GM21786 (cell line): ENCODE measurements at regions not wholly inside any gene's neighbourhood (a gene's known extent, or its start where the extent isn't known, plus 50 kb on each side); places are given as distances from the start of the nearest gene placed in this dataset.

ENCODE experiments used
- ATAC-seq: cut with Tn5 transposase; IDR thresholded peaks from one replicate; pipeline ENCODE4 v1.9.1; 2021; ENCODE audit not compliant: unreplicated experiment

- ATAC-seq, result no peak
These were observed 695.7 kb upstream of the NECTIN3 start for GRCh38 chr3:110375751-110376518.

GRCh38 chr3:110378481-110378880 is 693.1 kb upstream of the NECTIN3 start:
- ATAC-seq, result no peak

GRCh38 chr3:110381992-110382391 is 689.6 kb upstream of the NECTIN3 start:
- no peak for ATAC-seq

DNA sequence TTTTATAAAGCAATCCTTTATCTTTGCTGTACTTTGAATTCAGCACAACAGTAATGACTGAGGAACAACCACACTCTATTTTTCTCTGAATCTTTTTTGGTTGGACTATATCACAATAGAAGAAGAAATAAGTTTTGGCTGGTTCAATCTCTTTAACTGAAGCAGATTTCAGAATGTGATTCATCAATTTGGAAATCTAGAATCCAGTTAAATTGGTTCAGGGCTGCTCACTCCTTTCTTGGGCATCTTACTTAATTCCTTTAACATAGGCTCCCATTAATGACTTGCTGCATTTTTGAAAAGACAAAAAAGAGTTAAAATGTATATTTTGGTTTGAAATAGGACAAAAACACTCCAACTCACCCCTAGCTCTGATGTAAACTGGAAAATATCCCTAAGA is 688.3 kb upstream of the NECTIN3 start:
- no peak for ATAC-seq

- no peak for ATAC-seq
These were observed 687.0 kb upstream of the NECTIN3 start for GRCh38 chr3:110384601-110385000.

GRCh38 chr3:110389005-110389404 is 682.6 kb upstream of the NECTIN3 start:
- no peak for ATAC-seq

- ATAC-seq, result no peak
These were observed 681.2 kb upstream of the NECTIN3 start for GRCh38 chr3:110390372-110390771.

- no peak for ATAC-seq
These were observed 680.6 kb upstream of the NECTIN3 start for GRCh38 chr3:110391042-110391441.

DNA sequence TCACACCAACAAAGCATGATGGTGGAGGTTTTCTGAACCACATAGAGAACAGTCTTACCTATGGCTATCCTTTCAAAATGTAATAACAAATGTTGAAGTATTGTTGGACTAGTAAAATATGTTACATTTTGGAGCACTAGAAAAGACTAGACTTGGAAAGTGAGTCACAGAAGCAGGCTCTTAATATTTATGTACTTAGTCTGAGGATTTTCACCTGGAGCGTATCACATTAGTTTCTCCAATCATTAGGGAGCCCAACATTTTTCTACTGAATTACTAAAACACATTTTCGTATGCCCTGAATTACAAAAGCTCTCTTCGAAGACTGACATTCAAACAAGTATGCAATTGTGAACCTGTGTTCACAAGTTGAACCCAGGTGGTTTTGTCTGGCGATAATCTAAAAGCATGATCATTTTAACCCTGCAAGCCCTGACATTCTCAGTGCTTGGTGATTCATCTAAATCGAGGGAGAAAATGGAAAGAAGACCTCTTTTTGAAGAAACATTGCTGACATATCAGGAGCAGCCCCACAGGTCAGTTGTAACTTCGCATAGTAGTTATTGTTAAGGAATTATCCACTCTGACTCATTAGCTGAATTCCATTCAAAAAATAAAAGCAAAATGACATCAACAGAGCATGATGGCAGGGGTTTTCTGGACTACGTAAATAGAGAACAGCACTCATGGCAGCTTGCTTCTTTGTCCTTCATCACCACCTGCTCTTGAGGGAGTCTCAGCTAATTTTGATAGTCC is 679.8 kb upstream of the NECTIN3 start:
- no peak for ATAC-seq

DNA sequence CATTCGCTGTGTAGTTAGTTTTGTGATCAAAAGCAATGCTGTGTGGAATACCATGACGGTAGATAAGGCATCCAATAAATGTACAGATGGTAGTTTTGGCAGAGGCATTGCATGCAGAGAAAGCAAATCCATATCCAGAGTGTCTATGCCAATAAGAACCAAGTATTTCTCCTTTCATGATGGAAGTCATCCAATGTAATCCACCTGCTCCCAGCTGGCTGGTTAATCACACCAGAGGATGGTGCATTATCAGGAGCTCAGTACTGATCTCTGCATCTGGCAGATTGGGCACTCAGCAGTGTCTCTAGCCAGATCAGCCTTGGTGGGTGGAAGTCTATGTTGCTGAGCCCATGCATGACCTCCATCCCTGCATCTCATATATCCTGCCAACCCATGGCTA is 677.7 kb upstream of the NECTIN3 start:
- no peak for ATAC-seq

GRCh38 chr3:110397115-110397514 is 674.5 kb upstream of the NECTIN3 start:
- no peak for ATAC-seq

DNA sequence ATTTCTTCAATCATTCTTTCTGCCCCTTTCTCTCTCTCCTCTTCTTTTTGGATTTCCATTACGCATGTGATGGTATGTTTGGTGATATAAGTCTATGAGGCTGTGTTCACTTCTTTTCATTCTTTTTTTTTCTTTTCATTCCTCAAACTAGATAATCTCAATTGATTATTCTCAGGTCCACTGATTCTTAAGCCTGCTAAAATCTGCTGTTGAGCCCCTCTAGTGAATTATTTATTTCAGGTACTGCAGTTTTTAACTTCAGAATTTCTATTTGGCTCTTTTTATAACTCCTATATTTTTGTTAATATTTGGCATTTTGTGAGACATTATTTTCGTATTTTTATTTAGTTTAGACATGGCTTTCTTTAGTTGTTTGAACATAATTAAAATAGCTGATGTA is 671.3 kb upstream of the NECTIN3 start:
- ATAC-seq, result no peak

GRCh38 chr3:110405830-110406585 is 665.6 kb upstream of the NECTIN3 start:
- no peak for ATAC-seq

DNA sequence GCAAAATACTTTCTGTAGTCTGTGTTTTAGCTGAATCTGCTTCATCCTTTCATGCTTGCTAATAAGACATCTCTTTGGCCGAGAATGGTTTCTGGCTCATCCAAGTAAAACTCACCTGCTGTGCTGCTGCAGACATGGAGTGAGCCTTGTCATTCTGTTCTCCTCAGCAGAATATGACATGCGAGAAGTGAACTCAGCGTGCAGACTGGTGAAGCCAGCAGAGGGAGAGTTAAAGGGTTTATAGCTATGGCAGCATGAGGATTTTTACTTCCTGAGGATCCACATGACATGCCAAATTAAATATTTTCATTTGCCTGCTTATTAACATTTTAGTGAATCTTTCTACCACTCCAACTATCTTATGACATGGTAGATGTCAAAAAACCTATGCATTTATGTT is 658.4 kb upstream of the NECTIN3 start:
- ATAC-seq, result no peak

GRCh38 chr3:110413807-110414748 is 657.5 kb upstream of the NECTIN3 start:
- no peak for ATAC-seq

DNA sequence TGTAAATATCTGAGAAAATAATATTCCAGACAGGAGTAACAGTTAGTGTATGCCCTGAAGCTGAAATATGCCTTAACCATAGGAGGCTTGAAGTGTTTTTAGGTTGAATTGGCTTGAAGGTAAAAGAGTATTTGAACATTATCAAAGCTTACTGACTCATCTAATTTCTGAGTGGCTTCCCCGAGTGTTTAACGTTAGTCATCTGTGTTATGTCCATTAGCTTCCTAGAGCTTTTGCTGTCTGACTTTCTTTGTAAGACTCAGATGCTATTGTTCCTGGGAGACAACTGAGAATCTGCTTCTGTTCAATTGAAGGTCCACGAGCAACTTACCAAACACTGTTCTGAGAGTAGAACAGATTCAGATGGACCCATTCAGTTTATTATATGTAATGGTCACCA is 656.8 kb upstream of the NECTIN3 start:
- ATAC-seq, result no peak

DNA sequence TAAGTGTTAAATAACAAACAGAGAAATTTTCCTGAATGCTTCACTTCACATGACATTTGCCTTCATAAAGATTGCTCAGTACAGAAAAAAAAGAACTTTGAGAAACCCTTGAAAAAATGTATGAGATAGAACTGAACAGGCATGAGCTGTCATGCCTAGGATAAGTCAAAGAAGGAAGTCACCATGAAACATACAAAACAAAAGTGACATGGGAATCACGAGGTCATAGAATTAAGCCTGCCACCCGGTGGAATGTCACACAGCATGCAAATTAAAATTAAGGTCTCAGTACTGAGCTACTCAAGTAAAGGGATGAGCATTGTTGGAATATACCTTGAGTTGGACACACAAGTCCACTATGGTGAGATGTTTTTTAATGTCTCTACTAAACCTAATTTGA is 652.5 kb upstream of the NECTIN3 start:
- ATAC-seq, result no peak

DNA sequence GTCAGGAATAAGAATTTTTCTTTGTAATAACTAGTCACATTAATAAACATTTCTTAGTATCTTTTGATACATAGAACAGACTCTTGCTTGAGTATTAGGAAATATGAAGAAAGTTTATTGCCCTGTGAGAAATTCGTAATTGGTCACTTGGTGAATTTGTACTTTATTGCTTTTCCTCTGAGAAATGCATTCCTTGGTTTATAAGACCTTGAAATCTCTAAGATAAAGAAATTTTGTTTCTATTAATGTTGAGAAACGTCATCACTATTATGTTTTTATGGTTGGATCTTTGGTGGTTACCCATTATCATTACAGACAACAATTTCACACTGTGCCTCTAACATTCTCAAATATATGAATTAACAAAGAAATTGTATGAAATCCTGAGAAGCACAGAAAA is 652.0 kb upstream of the NECTIN3 start:
- no peak for ATAC-seq

GRCh38 chr3:110420158-110420641 is 651.4 kb upstream of the NECTIN3 start:
- ATAC-seq, result no peak

GRCh38 chr3:110423276-110423675 is 648.3 kb upstream of the NECTIN3 start:
- ATAC-seq, result no peak

DNA sequence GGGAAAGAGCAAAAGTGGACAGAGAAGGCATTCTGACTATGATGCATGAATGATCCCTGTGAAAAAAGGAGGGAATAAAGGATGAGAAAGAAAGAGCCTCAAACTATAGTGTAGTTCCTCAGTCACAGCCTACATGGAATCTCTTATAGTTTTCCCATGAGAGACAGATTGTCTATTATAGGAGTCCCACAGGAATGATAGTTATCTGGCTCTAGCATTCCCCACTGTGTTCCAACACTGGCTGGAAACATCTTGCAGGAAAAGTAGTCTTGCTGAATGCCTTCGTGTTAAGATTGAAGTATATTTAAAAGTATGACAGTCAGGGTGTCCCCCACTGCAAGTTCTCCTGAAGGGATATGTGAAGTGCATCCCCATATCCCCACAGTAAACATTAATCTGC is 641.5 kb upstream of the NECTIN3 start:
- ATAC-seq, result no peak
